PC-9 (cell line): ENCODE measurements at regions not wholly inside any gene's neighbourhood (a gene's known extent, or its start where the extent isn't known, plus 50 kb on each side); places are given as distances from the start of the nearest gene placed in this dataset.

Source experiments
- CTCF ChIP-seq: fragments of 200-600 bp; sonication (generic); conservative IDR thresholded peaks from 2 replicates; pipeline ENCODE4 v1.6.1; 2017; ENCODE audit warnings: mixed run types, antibody characterized with exemption, mild to moderate bottlenecking, moderate library complexity
- EZH2 ChIP-seq: fragments of 200-600 bp; sonication (generic); IDR thresholded peaks from 2 replicates; pipeline ENCODE4 v1.8.0; 2017; ENCODE audit warnings: antibody characterized with exemption, low read depth

- TF ChIP-seq CTCF (no peak), EZH2 (no peak)
Measured at GRCh38 chr2:160731415-160731814, 237.8 kb upstream of the RBMS1 start.
